Erythroblast (primary cell): ENCODE measurements at regions not wholly inside any gene's neighbourhood (a gene's known extent, or its start where the extent isn't known, plus 50 kb on each side); places are given as distances from the start of the nearest gene placed in this dataset.

Experiments
- GATA1 ChIP-seq: IDR thresholded peaks from 2 replicates; pipeline ENCODE4 v1.6.1; 2011; ENCODE audit warnings: low read depth, mild to moderate bottlenecking, control low read depth, low read length, moderate library complexity
- POLR2A ChIP-seq: IDR thresholded peaks from 2 replicates; pipeline ENCODE4 v1.6.1; 2011; ENCODE audit warnings: mild to moderate bottlenecking, low read length

DNA sequence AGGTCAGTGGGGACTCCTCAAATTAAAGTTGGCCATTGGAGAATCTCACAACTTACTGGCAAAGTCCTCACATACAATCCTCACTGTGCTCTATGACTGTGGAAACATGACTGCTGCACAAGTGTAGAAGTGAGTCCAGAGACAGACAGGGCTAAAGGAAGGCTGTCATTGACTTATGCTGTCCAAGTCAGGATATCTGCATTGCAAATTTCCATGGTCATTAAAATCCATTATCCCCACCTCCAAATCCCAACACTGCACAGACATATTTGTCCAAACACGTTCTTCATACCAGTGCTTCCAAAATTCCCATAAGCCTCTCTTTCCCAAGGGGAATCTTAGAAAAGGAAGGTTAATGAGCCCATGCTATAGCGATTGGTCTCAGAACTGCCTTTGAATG, 396.8 kb upstream of the ANKRD30A start:
- TF ChIP-seq POLR2A = no peak
- TF ChIP-seq GATA1 = no peak
